ENCODE measurements at regions not wholly inside any gene's neighbourhood (a gene's known extent, or its start where the extent isn't known, plus 50 kb on each side); places are given as distances from the start of the nearest gene placed in this dataset.
A peak's percentile ranks its signal among the peaks of the same experiment; 100 is the strongest.

GRCh38 chr18:24674200-24674599, 213.8 kb downstream of the HRH4 start:
- DNase-seq, result no peak

- DNase-seq, result no peak
Measured at GRCh38 chr18:24674605-24675004, 214.2 kb downstream of the HRH4 start.

- DNase-seq, result no peak
Measured at GRCh38 chr18:24677011-24677410, 216.6 kb downstream of the HRH4 start.

- no peak for DNase-seq
Measured at GRCh38 chr18:24678107-24678506, 217.7 kb downstream of the HRH4 start.

GRCh38 chr18:24678626-24679025, 218.2 kb downstream of the HRH4 start:
- DNase-seq, result no peak

- DNase-seq, result no peak
Measured at GRCh38 chr18:24679062-24679461, 218.6 kb downstream of the HRH4 start.

GRCh38 chr18:24683925-24684324, 223.5 kb downstream of the HRH4 start:
- no peak for DNase-seq

GRCh38 chr18:24685254-24685959, 225.0 kb downstream of the HRH4 start:
- no peak for DNase-seq

GRCh38 chr18:24695168-24695567, 234.7 kb downstream of the HRH4 start:
- DNase-seq, result no peak

GRCh38 chr18:24702001-24702515, 241.6 kb downstream of the HRH4 start:
- DNase-seq, result no peak

GRCh38 chr18:24703316-24703715, 242.9 kb downstream of the HRH4 start:
- DNase-seq, result no peak

GRCh38 chr18:24704946-24705630, 244.7 kb downstream of the HRH4 start:
- DNase-seq, result no peak

- DNase-seq, result no peak
Measured at GRCh38 chr18:24710474-24710873, 250.0 kb downstream of the HRH4 start.

- no peak for DNase-seq
Measured at GRCh38 chr18:24719791-24720190, 259.4 kb downstream of the HRH4 start.

GRCh38 chr18:24721388-24721787, 261.0 kb downstream of the HRH4 start:
- DNase-seq, result no peak

- DNase-seq, result no peak
Measured at GRCh38 chr18:24725644-24726415, 265.4 kb downstream of the HRH4 start.

- peak; percentile 86 for DNase-seq
Measured at GRCh38 chr18:24726727-24727492, 266.5 kb downstream of the HRH4 start.

GRCh38 chr18:24727685-24728084, 267.2 kb downstream of the HRH4 start:
- DNase-seq, result no peak

- DNase-seq, result no peak
Measured at GRCh38 chr18:24731158-24731557, 270.7 kb downstream of the HRH4 start.

GRCh38 chr18:24731981-24732380, 271.5 kb downstream of the HRH4 start:
- DNase-seq, result no peak

- peak; percentile 12 for DNase-seq
Measured at GRCh38 chr18:24734058-24734457, 273.6 kb downstream of the HRH4 start.

- DNase-seq, result no peak
Measured at GRCh38 chr18:24735624-24736231, 275.3 kb downstream of the HRH4 start.
